ENCODE measurements at regions not wholly inside any gene's neighbourhood (a gene's known extent, or its start where the extent isn't known, plus 50 kb on each side); places are given as distances from the start of the nearest gene placed in this dataset.
"Not testable (repeated sequence)": the region's sequence is repeated elsewhere in the genome, so short reads cannot be mapped to it uniquely, and the experiment has no call there.

DNA sequence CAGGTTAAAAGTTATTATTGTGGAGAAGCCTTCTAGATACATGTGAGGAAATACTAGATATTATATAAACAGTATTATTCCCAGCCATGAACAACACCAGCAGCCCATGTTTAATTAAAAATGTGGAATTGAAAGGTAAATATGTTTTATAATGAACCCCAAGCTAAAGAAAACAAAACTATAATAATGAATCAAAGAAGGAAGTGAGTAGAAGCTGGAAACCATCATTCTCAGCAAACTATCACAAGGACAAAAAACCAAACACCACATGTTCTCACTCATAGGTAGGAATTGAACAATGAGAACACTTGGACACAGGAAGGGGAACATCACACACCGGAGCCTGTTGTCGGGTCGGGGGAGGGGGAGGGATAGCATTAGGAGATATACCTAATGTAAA is 167.6 kb upstream of the CXXC4 start:
- in situ Hi-C loops (cut with MboI); FAIRE-seq: not testable (repeated sequence)

DNA sequence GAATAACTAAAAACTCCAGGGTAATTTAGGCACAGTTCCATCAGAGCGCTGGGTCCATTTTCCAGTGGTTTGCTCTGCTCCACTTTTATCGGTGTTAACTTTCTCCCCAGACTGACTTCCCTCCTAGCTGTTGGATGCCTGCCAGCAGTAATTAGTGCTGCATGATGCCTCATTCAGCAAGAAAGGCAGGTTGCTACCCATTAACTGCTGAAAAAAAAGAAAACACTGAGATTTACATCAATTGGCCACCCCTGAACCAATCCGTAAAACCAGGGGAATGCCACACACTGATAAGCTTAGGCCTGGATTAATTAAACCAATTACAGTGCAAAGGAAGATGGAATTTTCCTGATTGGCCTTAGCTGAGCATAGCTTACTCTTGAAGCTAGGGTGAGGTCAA is 182.4 kb upstream of the CXXC4 start:
- H3K4me3 ChIP-seq: no peak overlapping the region
- no peaks in the 10 kb centered on the region for H3K79me2 ChIP-seq (ENCODE audit: control insufficient read depth, insufficient read depth, low read length)
- no peaks in the 10 kb centered on the region for H4K20me1 ChIP-seq (ENCODE audit: control insufficient read depth, insufficient read depth)
- no peaks in the 10 kb centered on the region for H3K4me1 ChIP-seq (ENCODE audit: control insufficient read depth, insufficient read depth, low read length)
- FAIRE-seq: no peak
- H3K9ac ChIP-seq (ENCODE audit: control insufficient read depth, insufficient read depth, low read length): no peak overlapping the region
- H3K27me3 ChIP-seq (replicated peaks in 1 of 2; ENCODE audit: control insufficient read depth in 2 of 2, insufficient read depth in 2 of 2, low read length in 1 of 2): no peaks in the 10 kb centered on the region
- no peak for ATAC-seq
- TF ChIP-seq JUND (IDR thresholded peaks at IDR 0.05; ENCODE audit: low read depth, low read length) (no peak), SMAD1 (IDR thresholded peaks at IDR 0.05; ENCODE audit: low read depth, partially characterized antibody) (no peak), RAD21 (IDR thresholded peaks at IDR 0.05; ENCODE audit: insufficient read depth, low read depth, low read length) (no peak), YY1 (IDR thresholded peaks at IDR 0.05; ENCODE audit: low read depth, low read length) (no peak), CBX3 (IDR thresholded peaks at IDR 0.05; ENCODE audit: borderline replicate concordance, low read depth) (no peak), KLF5 (IDR thresholded peaks at IDR 0.05; ENCODE audit: partially characterized antibody) (no peak), STAT3 (IDR thresholded peaks at IDR 0.05; ENCODE audit: low read depth, low read length) (no peak), TCF7 (IDR thresholded peaks at IDR 0.05; ENCODE audit: borderline replicate concordance) (no peak)
- TF ChIP-seq, protein P1, sequence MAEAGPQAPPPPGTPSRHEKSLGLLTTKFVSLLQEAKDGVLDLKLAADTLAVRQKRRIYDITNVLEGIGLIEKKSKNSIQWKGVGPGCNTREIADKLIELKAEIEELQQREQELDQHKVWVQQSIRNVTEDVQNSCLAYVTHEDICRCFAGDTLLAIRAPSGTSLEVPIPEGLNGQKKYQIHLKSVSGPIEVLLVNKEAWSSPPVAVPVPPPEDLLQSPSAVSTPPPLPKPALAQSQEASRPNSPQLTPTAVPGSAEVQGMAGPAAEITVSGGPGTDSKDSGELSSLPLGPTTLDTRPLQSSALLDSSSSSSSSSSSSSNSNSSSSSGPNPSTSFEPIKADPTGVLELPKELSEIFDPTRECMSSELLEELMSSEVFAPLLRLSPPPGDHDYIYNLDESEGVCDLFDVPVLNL (IDR thresholded peaks at IDR 0.05; ENCODE audit: low read depth, low read length): no peak
- TF ChIP-seq, protein P2, sequence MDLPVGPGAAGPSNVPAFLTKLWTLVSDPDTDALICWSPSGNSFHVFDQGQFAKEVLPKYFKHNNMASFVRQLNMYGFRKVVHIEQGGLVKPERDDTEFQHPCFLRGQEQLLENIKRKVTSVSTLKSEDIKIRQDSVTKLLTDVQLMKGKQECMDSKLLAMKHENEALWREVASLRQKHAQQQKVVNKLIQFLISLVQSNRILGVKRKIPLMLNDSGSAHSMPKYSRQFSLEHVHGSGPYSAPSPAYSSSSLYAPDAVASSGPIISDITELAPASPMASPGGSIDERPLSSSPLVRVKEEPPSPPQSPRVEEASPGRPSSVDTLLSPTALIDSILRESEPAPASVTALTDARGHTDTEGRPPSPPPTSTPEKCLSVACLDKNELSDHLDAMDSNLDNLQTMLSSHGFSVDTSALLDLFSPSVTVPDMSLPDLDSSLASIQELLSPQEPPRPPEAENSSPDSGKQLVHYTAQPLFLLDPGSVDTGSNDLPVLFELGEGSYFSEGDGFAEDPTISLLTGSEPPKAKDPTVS (IDR thresholded peaks at IDR 0.05; ENCODE audit: low read depth, low read length): no peak
- TF ChIP-seq, protein P3, sequence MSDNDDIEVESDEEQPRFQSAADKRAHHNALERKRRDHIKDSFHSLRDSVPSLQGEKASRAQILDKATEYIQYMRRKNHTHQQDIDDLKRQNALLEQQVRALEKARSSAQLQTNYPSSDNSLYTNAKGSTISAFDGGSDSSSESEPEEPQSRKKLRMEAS (IDR thresholded peaks at IDR 0.05; ENCODE audit: low read depth, low read length): no peak
- intact Hi-C loops (cut with micrococcal nuclease; ENCODE audit: unreplicated experiment): loop anchor here (5.0 kb wide), 1 partner anchor 185 kb away; no protein-coding TSS in a partner anchor
- no peaks in the 10 kb centered on the region for H3K36me3 ChIP-seq (ENCODE audit: control insufficient read depth in 2 of 2, insufficient read depth in 2 of 2, low read length in 1 of 2)
- no peak overlapping the region for H2AFZ ChIP-seq (ENCODE audit: control insufficient read depth, low read depth, low read length)
- H3K4me2 ChIP-seq (ENCODE audit: control insufficient read depth, insufficient read depth): no peak overlapping the region
- WGBS (ENCODE audit: insufficient coverage, insufficient replicate concordance, low lambda C conversion rate, missing lambda C conversion rate): 61% methylated on average over 3 of the region's 3 CpGs
- BruUV-seq (replicated peaks): no TSS peak
- CTCF ChIA-PET: interaction anchor here (0.9 to 1.2 kb wide), 2 partner anchors 16 to 19 kb away, joined by 3 read pairs; no protein-coding TSS in a partner anchor
- no peak for DNase-seq (ENCODE audit: low read depth, low spot score)
- RAD21 ChIA-PET (ENCODE audit: unreplicated experiment): interaction anchor here (0.9 kb wide), 1 partner anchor 183 kb away, joined by 3 read pairs; no protein-coding TSS in a partner anchor
- POLR2A ChIA-PET: no interaction called here
- no peaks in the 10 kb centered on the region; the same call in 2 of the 3 replicates for H3K9me3 ChIP-seq (replicated peaks; ENCODE audit: control insufficient read depth, insufficient read depth, low read length)
- SMC1A ChIA-PET (ENCODE audit: uncharacterized antibody, unreplicated experiment): interaction anchor here (1.0 kb wide), 1 partner anchor 183 kb away, joined by 3 read pairs; no protein-coding TSS in a partner anchor
- no peak overlapping the region for H3K27ac ChIP-seq (ENCODE audit: control insufficient read depth, insufficient read depth)
- in situ Hi-C loops (cut with MboI): no loop called here

More for the DNA sequence above, 167.6 kb upstream of the CXXC4 start:
- CTCF ChIA-PET; SMC1A ChIA-PET (ENCODE audit: uncharacterized antibody, unreplicated experiment); RAD21 ChIA-PET (ENCODE audit: unreplicated experiment); H3K4me3 ChIP-seq; H3K79me2 ChIP-seq (ENCODE audit: control insufficient read depth, insufficient read depth, low read length); H3K36me3 ChIP-seq (ENCODE audit: control insufficient read depth in 2 of 2, insufficient read depth in 2 of 2, low read length in 1 of 2); H3K4me1 ChIP-seq (ENCODE audit: control insufficient read depth, insufficient read depth, low read length); H3K9me3 ChIP-seq (replicated peaks; ENCODE audit: control insufficient read depth, insufficient read depth, low read length); H3K9ac ChIP-seq (ENCODE audit: control insufficient read depth, insufficient read depth, low read length); H4K20me1 ChIP-seq (ENCODE audit: control insufficient read depth, insufficient read depth); H2AFZ ChIP-seq (ENCODE audit: control insufficient read depth, low read depth, low read length); H3K27ac ChIP-seq (ENCODE audit: control insufficient read depth, insufficient read depth); intact Hi-C loops (cut with micrococcal nuclease; ENCODE audit: unreplicated experiment); BruUV-seq (replicated peaks); H3K27me3 ChIP-seq (replicated peaks in 1 of 2; ENCODE audit: control insufficient read depth in 2 of 2, insufficient read depth in 2 of 2, low read length in 1 of 2); ATAC-seq; H3K4me2 ChIP-seq (ENCODE audit: control insufficient read depth, insufficient read depth); DNase-seq (ENCODE audit: low read depth, low spot score): not testable (repeated sequence)
- POLR2A ChIA-PET: interaction anchor here (0.7 kb wide), 1 partner anchor 281 kb away, joined by 3 read pairs; no protein-coding TSS in a partner anchor
- 92% methylated on average over 3 of the region's 3 CpGs for WGBS (ENCODE audit: insufficient coverage, insufficient replicate concordance, low lambda C conversion rate, missing lambda C conversion rate)
- TF ChIP-seq MTA2 (IDR thresholded peaks at IDR 0.05; ENCODE audit: low read depth) (peak; percentile 86), SPI1 (IDR thresholded peaks at IDR 0.05; ENCODE audit: borderline replicate concordance, insufficient read depth, low read depth, low read length) (peak; percentile 54; the same call in 1 of the 2 replicates), IKZF2 (IDR thresholded peaks at IDR 0.05) (peak; percentile 55 to 57; a peak in 2 of 4 replicates)

Measured in GM12878 (cell line).